Vagina (tissue), 2 donors: ENCODE measurements at regions not wholly inside any gene's neighbourhood (a gene's known extent, or its start where the extent isn't known, plus 50 kb on each side); places are given as distances from the start of the nearest gene placed in this dataset.

ENCODE experiments used
- POLR2A ChIP-seq, 2 donors: fragments of 450-650 bp; IDR thresholded peaks; one replicate each; pipeline ENCODE4 v1.6.1; 2017; ENCODE audit warnings: antibody characterized with exemption in 2 of 2, mild to moderate bottlenecking in 2 of 2, moderate library complexity in 2 of 2
- POLR2AphosphoS5 ChIP-seq, 2 donors: sonication (generic); formaldehyde crosslinking; IDR thresholded peaks; one replicate each; pipeline ENCODE4 v1.9.0; 2017; ENCODE audit warnings: antibody characterized with exemption in 2 of 2, mild to moderate bottlenecking in 2 of 2, low read depth in 1 of 2; ENCODE audit not compliant: insufficient read depth in 1 of 2
- TF ChIP-seq, protein P1 (sequence below), 3 experiments: fragments of 450-650 bp in 2 of 3; fragments of 200-600 bp in 1 of 3; sonication (generic) in 1 of 3; IDR thresholded peaks; one replicate each; pipeline ENCODE4 v1.5.1; 2017 to 2019; ENCODE audit warnings: antibody characterized with exemption in 3 of 3, mild to moderate bottlenecking in 2 of 3, moderate library complexity in 2 of 3

DNA sequence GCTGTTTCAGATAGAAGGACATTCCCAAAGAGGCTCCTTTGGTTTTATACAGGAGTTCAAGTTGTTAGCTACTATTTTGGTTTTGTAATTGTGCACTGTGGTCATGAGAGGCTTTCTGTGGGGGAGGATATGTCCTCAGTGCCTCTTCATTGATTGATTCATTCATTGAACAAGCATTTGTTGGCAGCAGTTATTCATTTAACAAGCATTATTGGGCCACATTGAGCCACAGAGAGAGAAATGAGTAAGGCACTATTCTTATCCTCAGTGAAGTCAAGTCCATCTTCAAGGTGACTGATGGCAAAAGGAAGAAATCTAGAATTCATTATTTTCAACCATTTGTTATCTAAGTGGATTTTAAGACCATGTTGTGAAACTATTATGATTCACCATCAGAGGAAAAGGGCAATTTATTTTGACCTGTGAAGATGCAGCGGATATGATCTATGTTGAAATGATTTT lies 697.2 kb upstream of the CITED2 start:
- TF ChIP-seq, protein P1, sequence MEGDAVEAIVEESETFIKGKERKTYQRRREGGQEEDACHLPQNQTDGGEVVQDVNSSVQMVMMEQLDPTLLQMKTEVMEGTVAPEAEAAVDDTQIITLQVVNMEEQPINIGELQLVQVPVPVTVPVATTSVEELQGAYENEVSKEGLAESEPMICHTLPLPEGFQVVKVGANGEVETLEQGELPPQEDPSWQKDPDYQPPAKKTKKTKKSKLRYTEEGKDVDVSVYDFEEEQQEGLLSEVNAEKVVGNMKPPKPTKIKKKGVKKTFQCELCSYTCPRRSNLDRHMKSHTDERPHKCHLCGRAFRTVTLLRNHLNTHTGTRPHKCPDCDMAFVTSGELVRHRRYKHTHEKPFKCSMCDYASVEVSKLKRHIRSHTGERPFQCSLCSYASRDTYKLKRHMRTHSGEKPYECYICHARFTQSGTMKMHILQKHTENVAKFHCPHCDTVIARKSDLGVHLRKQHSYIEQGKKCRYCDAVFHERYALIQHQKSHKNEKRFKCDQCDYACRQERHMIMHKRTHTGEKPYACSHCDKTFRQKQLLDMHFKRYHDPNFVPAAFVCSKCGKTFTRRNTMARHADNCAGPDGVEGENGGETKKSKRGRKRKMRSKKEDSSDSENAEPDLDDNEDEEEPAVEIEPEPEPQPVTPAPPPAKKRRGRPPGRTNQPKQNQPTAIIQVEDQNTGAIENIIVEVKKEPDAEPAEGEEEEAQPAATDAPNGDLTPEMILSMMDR (IDR thresholded peaks at IDR 0.05) = no peak
- TF ChIP-seq POLR2AphosphoS5 (IDR thresholded peaks at IDR 0.05; ENCODE audit: insufficient read depth in 1 of 2, low read depth in 1 of 2) (no peak), POLR2A (IDR thresholded peaks at IDR 0.05) (no peak)
